Astrocyte (in vitro differentiated cells and primary cell): ENCODE measurements at regions not wholly inside any gene's neighbourhood (a gene's known extent, or its start where the extent isn't known, plus 50 kb on each side); places are given as distances from the start of the nearest gene placed in this dataset.

Experiments
- DNase-seq: peaks from one replicate; pipeline ENCODE4 v3.0.0-alpha.2; 2010; ENCODE audit warnings: low read depth
- FAIRE-seq: peaks from 2 replicates; lab custom pipeline; 2011; peaks lifted over from hg19 to GRCh38; lab: Jason Lieb, UNC
- H2AFZ ChIP-seq: 2 replicates; pipeline ENCODE4 v1.6.0; 2012; ENCODE audit warnings: low read depth, low read length, inconsistent platforms
- H3K27ac ChIP-seq: 2 replicates; pipeline ENCODE4 v1.5.1; 2011; ENCODE audit warnings: low read depth, low read length, inconsistent platforms
- H3K27me3 ChIP-seq: 2 replicates; pipeline ENCODE4 v1.6.0; 2011; ENCODE audit warnings: low read length, inconsistent platforms; ENCODE audit not compliant: insufficient read depth
- H3K36me3 ChIP-seq: 2 replicates; pipeline ENCODE4 v1.5.1; 2011; ENCODE audit warnings: low read length, inconsistent platforms; ENCODE audit not compliant: insufficient read depth
- H3K4me1 ChIP-seq: 2 replicates; pipeline ENCODE4 v1.5.1; 2011; ENCODE audit warnings: low read length, inconsistent platforms; ENCODE audit not compliant: insufficient read depth
- H3K4me2 ChIP-seq: 2 replicates; pipeline ENCODE4 v1.6.0; 2012; ENCODE audit warnings: low read length, inconsistent platforms
- H3K4me3 ChIP-seq: 2 replicates; pipeline ENCODE4 v1.5.1; 2011; ENCODE audit warnings: low read depth, mild to moderate bottlenecking, low read length, inconsistent platforms; ENCODE audit not compliant: insufficient read depth
- H3K79me2 ChIP-seq: 2 replicates; pipeline ENCODE4 v1.6.0; 2012; ENCODE audit warnings: mild to moderate bottlenecking, low read length, inconsistent platforms; ENCODE audit not compliant: insufficient read depth
- H3K9ac ChIP-seq: 2 replicates; pipeline ENCODE4 v1.6.0; 2012; ENCODE audit warnings: mild to moderate bottlenecking, low read length, inconsistent platforms
- H3K9me3 ChIP-seq: 2 replicates; pipeline ENCODE4 v1.5.1; 2012; ENCODE audit warnings: low read depth, mild to moderate bottlenecking, low read length, inconsistent platforms; ENCODE audit not compliant: insufficient read depth
- H4K20me1 ChIP-seq: 2 replicates; pipeline ENCODE4 v1.6.0; 2012; ENCODE audit warnings: low read length, inconsistent platforms; ENCODE audit not compliant: insufficient read depth
- H3K27ac Mint-ChIP-seq: one replicate; pipeline ENCODE4 v1.8.0; 2021; ENCODE audit warnings: mild to moderate bottlenecking, mixed read lengths; ENCODE audit not compliant: unreplicated experiment
- H3K27me3 Mint-ChIP-seq: one replicate; pipeline ENCODE4 v1.8.0; 2021; ENCODE audit warnings: low read depth, mixed read lengths; ENCODE audit not compliant: unreplicated experiment
- H3K36me3 Mint-ChIP-seq: one replicate; pipeline ENCODE4 v1.8.0; 2021; ENCODE audit warnings: low read depth, mixed read lengths; ENCODE audit not compliant: unreplicated experiment
- H3K4me1 Mint-ChIP-seq: one replicate; pipeline ENCODE4 v1.8.0; 2021; ENCODE audit warnings: low read depth, mixed read lengths; ENCODE audit not compliant: unreplicated experiment
- H3K4me3 Mint-ChIP-seq: one replicate; pipeline ENCODE4 v1.8.0; 2021; ENCODE audit warnings: mild to moderate bottlenecking, moderate library complexity, mixed read lengths; ENCODE audit not compliant: unreplicated experiment
- H3K9me3 Mint-ChIP-seq: one replicate; pipeline ENCODE4 v1.8.0; 2021; ENCODE audit warnings: mild to moderate bottlenecking, mixed read lengths; ENCODE audit not compliant: unreplicated experiment
- CTCF ChIP-seq: IDR thresholded peaks from 2 replicates; pipeline ENCODE4 v1.5.1; 2011; ENCODE audit warnings: low read depth, mild to moderate bottlenecking, inconsistent platforms, low read length, moderate library complexity; ENCODE audit not compliant: insufficient read depth
- EZH2 ChIP-seq: IDR thresholded peaks from 2 replicates; pipeline ENCODE4 v1.6.1; 2012; ENCODE audit warnings: mild to moderate bottlenecking, low read length, inconsistent platforms; ENCODE audit not compliant: insufficient read depth

GRCh38 chr22:49247194-49247924 is 580.3 kb downstream of the BRD1 start:
- DNase-seq, result no peak
- no peak overlapping the region for H2AFZ ChIP-seq
- H3K4me2 ChIP-seq, result no peak overlapping the region
- no peak overlapping the region for H3K9ac ChIP-seq
- no peak for TF ChIP-seq CTCF
- TF ChIP-seq EZH2, result no peak
- no peaks in the 10 kb centered on the region for H3K27me3 ChIP-seq
- no peaks in the 10 kb centered on the region for H3K4me1 ChIP-seq
- H3K9me3 Mint-ChIP-seq, result no peaks in the 10 kb centered on the region
- FAIRE-seq, result no peak
- no peaks in the 10 kb centered on the region for H3K36me3 ChIP-seq
- H3K36me3 Mint-ChIP-seq, result no peaks in the 10 kb centered on the region
- H3K9me3 ChIP-seq, result peaks cover 24% of the 10 kb centered on the region
- no peak overlapping the region for H3K4me3 ChIP-seq
- no peak overlapping the region for H3K27ac Mint-ChIP-seq
- H3K79me2 ChIP-seq, result no peaks in the 10 kb centered on the region
- peaks cover 33% of the 10 kb centered on the region for H3K27me3 Mint-ChIP-seq
- H3K27ac ChIP-seq, result no peak overlapping the region
- H4K20me1 ChIP-seq, result no peaks in the 10 kb centered on the region
- H3K4me1 Mint-ChIP-seq, result no peaks in the 10 kb centered on the region
- no peak overlapping the region for H3K4me3 Mint-ChIP-seq

- no peaks in the 10 kb centered on the region for H4K20me1 ChIP-seq
Measured at GRCh38 chr22:49244466-49245420, 582.9 kb downstream of the BRD1 start.

More at GRCh38 chr22:49244466-49245420, 582.9 kb downstream of the BRD1 start:
- DNase-seq, result no peak
- no peak for FAIRE-seq
- peaks cover 23% of the 10 kb centered on the region for H3K9me3 ChIP-seq
- no peaks in the 10 kb centered on the region for H3K79me2 ChIP-seq
- no peak overlapping the region for H3K4me3 ChIP-seq
- Mint-ChIP-seq H3K4me1 (no peaks in the 10 kb centered on the region), H3K4me3 (no peak overlapping the region), H3K27ac (no peak overlapping the region), H3K27me3 (peaks cover 36% of the 10 kb centered on the region), H3K36me3 (no peaks in the 10 kb centered on the region), H3K9me3 (no peaks in the 10 kb centered on the region)
- H3K9ac ChIP-seq, result no peak overlapping the region
- no peak overlapping the region for H3K27ac ChIP-seq
- H3K36me3 ChIP-seq, result no peaks in the 10 kb centered on the region
- no peaks in the 10 kb centered on the region for H3K4me1 ChIP-seq
- no peak overlapping the region for H2AFZ ChIP-seq
- no peak overlapping the region for H3K4me2 ChIP-seq
- no peaks in the 10 kb centered on the region for H3K27me3 ChIP-seq
- TF ChIP-seq CTCF (no peak), EZH2 (no peak)
